Stimulated activated CD8-positive, alpha-beta memory T cell treated with anti-CD3 and anti-CD28 coated beads, Interleukin-4, amount 100 ng/mL, for 48 hours (primary cell): ENCODE measurements at regions not wholly inside any gene's neighbourhood (a gene's known extent, or its start where the extent isn't known, plus 50 kb on each side); places are given as distances from the start of the nearest gene placed in this dataset.

Experiments
- DNase-seq: peaks from one replicate; pipeline ENCODE4 v3.0.0-alpha.2; 2020

- no peak for DNase-seq
Observed at GRCh38 chr6:25041485-25042035, 105.8 kb upstream of the RIPOR2 start.

GRCh38 chr6:25042036-25042521 is 106.3 kb upstream of the RIPOR2 start:
- DNase-seq = peak; percentile 47

- DNase-seq = no peak
Observed at GRCh38 chr6:25042536-25042935, 106.8 kb upstream of the RIPOR2 start.

GRCh38 chr6:25042984-25043725 is 107.4 kb upstream of the RIPOR2 start:
- no peak for DNase-seq

- no peak for DNase-seq
Observed at GRCh38 chr6:25043892-25044291, 108.1 kb upstream of the RIPOR2 start.

GRCh38 chr6:25046942-25047341 is 111.2 kb upstream of the RIPOR2 start:
- DNase-seq = no peak

GRCh38 chr6:25050356-25050755 is 114.6 kb upstream of the RIPOR2 start:
- DNase-seq = peak; percentile 50

GRCh38 chr6:25051083-25051482 is 115.3 kb upstream of the RIPOR2 start:
- no peak for DNase-seq

- DNase-seq = no peak
Observed at GRCh38 chr6:25052181-25052580, 116.4 kb upstream of the RIPOR2 start.

GRCh38 chr6:25053875-25054371 is 118.2 kb upstream of the RIPOR2 start:
- DNase-seq = no peak

GRCh38 chr6:25054469-25054868 is 118.7 kb upstream of the RIPOR2 start:
- no peak for DNase-seq

GRCh38 chr6:25056130-25056529 is 120.4 kb upstream of the RIPOR2 start:
- DNase-seq = peak; percentile 57

- DNase-seq = no peak
Observed at GRCh38 chr6:25057111-25057905, 121.5 kb upstream of the RIPOR2 start.

GRCh38 chr6:25058441-25058840 is 122.7 kb upstream of the RIPOR2 start:
- DNase-seq = no peak

GRCh38 chr6:25058941-25059340 is 123.2 kb upstream of the RIPOR2 start:
- no peak for DNase-seq

GRCh38 chr6:25060522-25060921 is 124.8 kb upstream of the RIPOR2 start:
- no peak for DNase-seq

GRCh38 chr6:25061289-25061936 is 125.7 kb upstream of the RIPOR2 start:
- no peak for DNase-seq

- no peak for DNase-seq
Observed at GRCh38 chr6:25062070-25062811, 126.5 kb upstream of the RIPOR2 start.

- DNase-seq = no peak
Observed at GRCh38 chr6:25064006-25064405, 128.2 kb upstream of the RIPOR2 start.

- DNase-seq = no peak
Observed at GRCh38 chr6:25065666-25066065, 129.9 kb upstream of the RIPOR2 start.

- DNase-seq = no peak
Observed at GRCh38 chr6:25066593-25066992, 130.8 kb upstream of the RIPOR2 start.

- DNase-seq = no peak
Observed at GRCh38 chr6:25068866-25069265, 133.1 kb upstream of the RIPOR2 start.
